Tibial artery (tissue), 4 donors: ENCODE measurements at regions not wholly inside any gene's neighbourhood (a gene's known extent, or its start where the extent isn't known, plus 50 kb on each side); places are given as distances from the start of the nearest gene placed in this dataset.

Experiments used
- DNase-seq, 2 donors: peaks; one replicate each; pipeline ENCODE4 v3.0.0-alpha.2; 2019
- H3K27ac ChIP-seq, 2 donors: fragments of 200-600 bp; sonication (generic) in 1 of 2; 1 replicate in 1 of 2; 2 replicates in 1 of 2; pipeline ENCODE4 v1.5.1; 2018 to 2019; ENCODE audit warnings: mild to moderate bottlenecking in 1 of 2
- H3K27me3 ChIP-seq, 2 donors: fragments of 200-600 bp; sonication (generic) in 1 of 2; one replicate each; pipeline versions ENCODE4 v1.5.1 to v1.6.0; 2016 to 2019
- H3K36me3 ChIP-seq, 3 donors: fragments of 200-600 bp; sonication (generic) in 2 of 3; one replicate each; pipeline ENCODE4 v1.5.1; 2016 to 2019; ENCODE audit warnings: mild to moderate bottlenecking in 2 of 3
- H3K4me1 ChIP-seq, 4 donors: fragments of 200-600 bp; sonication (generic) in 2 of 4; 1 replicate in 3 of 4; 2 replicates in 1 of 4; pipeline ENCODE4 v1.5.1; 2016 to 2019
- H3K4me3 ChIP-seq, 2 donors: fragments of 200-600 bp; sonication (generic) in 1 of 2; 1 replicate in 1 of 2; 2 replicates in 1 of 2; pipeline ENCODE4 v1.5.1; 2018 to 2019; ENCODE audit warnings: mild to moderate bottlenecking in 2 of 2
- H3K9me3 ChIP-seq, 3 donors: fragments of 200-600 bp; sonication (generic) in 1 of 3; one replicate each; pipeline ENCODE4 v1.5.1; 2016 to 2019
- intact Hi-C: fragments of 100-400 bp; cut with DNase I; formaldehyde crosslinking; loops from one replicate; pipeline ENCODE4 v1.15.0; 2023; ENCODE audit warnings: low total_unique reads
- TF ChIP-seq, protein P1 (sequence below), 2 experiments: fragments of 200-600 bp in 1 of 2; fragments of 450-650 bp in 1 of 2; IDR thresholded peaks; one replicate each; pipeline ENCODE4 v1.5.1; 2017 to 2019; ENCODE audit warnings: antibody characterized with exemption in 2 of 2, mild to moderate bottlenecking in 1 of 2, moderate library complexity in 1 of 2

GRCh38 chrX:120697053-120697452 is 67.2 kb upstream of the C1GALT1C1 start:
- intact Hi-C loops = no loop called here
- Histone ChIP-seq H3K36me3 (no peaks in the 10 kb centered on the region), H3K27ac (no peak overlapping the region), H3K9me3 (peaks cover 0 to 11% (median 0%) of the 10 kb centered on the region in 3 donors), H3K27me3 (no peaks in the 10 kb centered on the region), H3K4me3 (no peak overlapping the region), H3K4me1 (no peaks in the 10 kb centered on the region)
- TF ChIP-seq, protein P1, sequence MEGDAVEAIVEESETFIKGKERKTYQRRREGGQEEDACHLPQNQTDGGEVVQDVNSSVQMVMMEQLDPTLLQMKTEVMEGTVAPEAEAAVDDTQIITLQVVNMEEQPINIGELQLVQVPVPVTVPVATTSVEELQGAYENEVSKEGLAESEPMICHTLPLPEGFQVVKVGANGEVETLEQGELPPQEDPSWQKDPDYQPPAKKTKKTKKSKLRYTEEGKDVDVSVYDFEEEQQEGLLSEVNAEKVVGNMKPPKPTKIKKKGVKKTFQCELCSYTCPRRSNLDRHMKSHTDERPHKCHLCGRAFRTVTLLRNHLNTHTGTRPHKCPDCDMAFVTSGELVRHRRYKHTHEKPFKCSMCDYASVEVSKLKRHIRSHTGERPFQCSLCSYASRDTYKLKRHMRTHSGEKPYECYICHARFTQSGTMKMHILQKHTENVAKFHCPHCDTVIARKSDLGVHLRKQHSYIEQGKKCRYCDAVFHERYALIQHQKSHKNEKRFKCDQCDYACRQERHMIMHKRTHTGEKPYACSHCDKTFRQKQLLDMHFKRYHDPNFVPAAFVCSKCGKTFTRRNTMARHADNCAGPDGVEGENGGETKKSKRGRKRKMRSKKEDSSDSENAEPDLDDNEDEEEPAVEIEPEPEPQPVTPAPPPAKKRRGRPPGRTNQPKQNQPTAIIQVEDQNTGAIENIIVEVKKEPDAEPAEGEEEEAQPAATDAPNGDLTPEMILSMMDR (IDR thresholded peaks at IDR 0.05) = no peak
- no peak for DNase-seq

GRCh38 chrX:120692319-120692718 is 62.5 kb upstream of the C1GALT1C1 start:
- TF ChIP-seq, protein P1 (IDR thresholded peaks at IDR 0.05) = no peak
- no peaks in the 10 kb centered on the region for H3K9me3 ChIP-seq
- DNase-seq = no peak
- no peaks in the 10 kb centered on the region for H3K27me3 ChIP-seq
- H3K27ac ChIP-seq = no peak overlapping the region
- no peak overlapping the region for H3K4me3 ChIP-seq
- no peaks in the 10 kb centered on the region for H3K36me3 ChIP-seq
- intact Hi-C loops = no loop called here
- no peaks in the 10 kb centered on the region for H3K4me1 ChIP-seq

GRCh38 chrX:120690941-120691340 is 61.1 kb upstream of the C1GALT1C1 start:
- no peak overlapping the region for H3K4me3 ChIP-seq
- no peaks in the 10 kb centered on the region for H3K9me3 ChIP-seq
- no peaks in the 10 kb centered on the region for H3K4me1 ChIP-seq
- H3K27ac ChIP-seq = no peak overlapping the region
- TF ChIP-seq, protein P1 (IDR thresholded peaks at IDR 0.05) = no peak
- intact Hi-C loops = no loop called here
- DNase-seq = no peak
- H3K27me3 ChIP-seq = no peaks in the 10 kb centered on the region
- no peaks in the 10 kb centered on the region for H3K36me3 ChIP-seq

GRCh38 chrX:120690344-120690743 is 60.5 kb upstream of the C1GALT1C1 start:
- Histone ChIP-seq H3K36me3 (no peaks in the 10 kb centered on the region), H3K4me3 (no peak overlapping the region), H3K4me1 (no peaks in the 10 kb centered on the region), H3K27me3 (no peaks in the 10 kb centered on the region), H3K9me3 (no peaks in the 10 kb centered on the region), H3K27ac (no peak overlapping the region)
- intact Hi-C loops = no loop called here
- TF ChIP-seq, protein P1 (IDR thresholded peaks at IDR 0.05) = no peak
- DNase-seq = no peak

GRCh38 chrX:120680090-120680489 is 50.2 kb upstream of the C1GALT1C1 start:
- intact Hi-C loops = no loop called here

More at GRCh38 chrX:120680090-120680489, 50.2 kb upstream of the C1GALT1C1 start:
- DNase-seq = no peak
- H3K4me3 ChIP-seq = no peak overlapping the region
- no peaks in the 10 kb centered on the region for H3K9me3 ChIP-seq
- no peaks in the 10 kb centered on the region for H3K4me1 ChIP-seq
- no peaks in the 10 kb centered on the region for H3K36me3 ChIP-seq
- TF ChIP-seq, protein P1 (IDR thresholded peaks at IDR 0.05) = no peak
- no peaks in the 10 kb centered on the region for H3K27me3 ChIP-seq
- no peak overlapping the region for H3K27ac ChIP-seq
